Karpas-422 (cell line): ENCODE measurements at regions not wholly inside any gene's neighbourhood (a gene's known extent, or its start where the extent isn't known, plus 50 kb on each side); places are given as distances from the start of the nearest gene placed in this dataset.

Experiments used
- DNase-seq: peaks from one replicate; pipeline ENCODE4 v3.0.0-alpha.2; 2015
- H2AFZ ChIP-seq: fragments of 200-600 bp; sonication (generic); 2 replicates; pipeline ENCODE4 v1.6.1; 2014; ENCODE audit warnings: antibody characterized with exemption, low read length, mixed read lengths
- H3K27ac ChIP-seq: fragments of 200-600 bp; sonication (generic); 2 replicates; pipeline ENCODE4 v1.5.1; 2014; ENCODE audit warnings: mild to moderate bottlenecking, low read length, moderate library complexity
- H3K27me3 ChIP-seq: fragments of 200-600 bp; sonication (generic); 2 replicates; pipeline ENCODE4 v1.6.1; 2014; ENCODE audit warnings: low read length, mixed read lengths
- H3K36me3 ChIP-seq: fragments of 200-600 bp; sonication (generic); 2 replicates; pipeline ENCODE4 v1.6.1; 2014; ENCODE audit warnings: low read length, mixed read lengths; ENCODE audit not compliant: insufficient read depth
- H3K4me1 ChIP-seq: fragments of 200-600 bp; sonication (generic); 2 replicates; pipeline ENCODE4 v1.6.1; 2014; ENCODE audit warnings: mild to moderate bottlenecking, low read length, mixed read lengths
- H3K4me2 ChIP-seq: fragments of 200-600 bp; sonication (generic); 2 replicates; pipeline ENCODE4 v1.6.1; 2014; ENCODE audit warnings: low read length, low read depth, mild to moderate bottlenecking; ENCODE audit not compliant: poor library complexity, severe bottlenecking
- H3K4me3 ChIP-seq: fragments of 200-600 bp; sonication (generic); 2 replicates; pipeline ENCODE4 v1.5.1; 2014; ENCODE audit warnings: mild to moderate bottlenecking, antibody characterized with exemption, low read length, mixed read lengths
- H3K79me2 ChIP-seq: fragments of 200-600 bp; sonication (generic); 2 replicates; pipeline ENCODE4 v1.6.1; 2014; ENCODE audit warnings: mild to moderate bottlenecking, low read length, mixed read lengths
- H3K9ac ChIP-seq: fragments of 200-600 bp; sonication (generic); 2 replicates; pipeline ENCODE4 v1.6.0; 2014; ENCODE audit warnings: low read length
- H3K9me2 ChIP-seq: fragments of 200-600 bp; sonication (generic), shearing (Covaris generic); replicated peaks from 2 replicates; pipeline ENCODE4 v1.6.0; 2014; ENCODE audit warnings: mild to moderate bottlenecking, low read length, moderate library complexity; ENCODE audit not compliant: insufficient read depth
- H3K9me3 ChIP-seq: fragments of 300-700, 200-600 bp; sonication (generic); 2 replicates; pipeline ENCODE4 v1.6.1; 2014; ENCODE audit warnings: low read length, mixed read lengths
- H4K20me1 ChIP-seq: fragments of 200-600 bp; sonication (generic); 2 replicates; pipeline ENCODE4 v1.6.1; 2014; ENCODE audit warnings: mild to moderate bottlenecking, antibody characterized with exemption, low read length, low read depth; ENCODE audit not compliant: insufficient read depth

- H4K20me1 ChIP-seq, result no peaks in the 10 kb centered on the region
- no peak overlapping the region for H3K4me3 ChIP-seq
- H3K27me3 ChIP-seq, result no peaks in the 10 kb centered on the region
- H3K4me2 ChIP-seq, result no peak overlapping the region
- no peaks in the 10 kb centered on the region for H3K9me3 ChIP-seq
- no peak for DNase-seq
- H3K36me3 ChIP-seq, result no peaks in the 10 kb centered on the region
- no peaks in the 10 kb centered on the region for H3K79me2 ChIP-seq
- no peak overlapping the region for H2AFZ ChIP-seq
- no peaks in the 10 kb centered on the region for H3K9me2 ChIP-seq
- H3K9ac ChIP-seq, result no peak overlapping the region
- H3K4me1 ChIP-seq, result no peaks in the 10 kb centered on the region
- no peak overlapping the region for H3K27ac ChIP-seq
Observed at GRCh38 chr11:79536155-79536917, 95.5 kb upstream of the TENM4 start.

GRCh38 chr11:79535606-79536005 lies 94.8 kb upstream of the TENM4 start:
- no peaks in the 10 kb centered on the region for H3K36me3 ChIP-seq
- no peaks in the 10 kb centered on the region for H4K20me1 ChIP-seq
- H2AFZ ChIP-seq, result no peak overlapping the region
- no peak overlapping the region for H3K27ac ChIP-seq
- H3K9me2 ChIP-seq, result no peaks in the 10 kb centered on the region
- H3K4me1 ChIP-seq, result no peaks in the 10 kb centered on the region
- H3K4me3 ChIP-seq, result no peak overlapping the region
- no peak overlapping the region for H3K4me2 ChIP-seq
- H3K79me2 ChIP-seq, result no peaks in the 10 kb centered on the region
- H3K27me3 ChIP-seq, result no peaks in the 10 kb centered on the region
- no peak overlapping the region for H3K9ac ChIP-seq
- no peaks in the 10 kb centered on the region for H3K9me3 ChIP-seq
- no peak for DNase-seq

- Histone ChIP-seq H3K9ac (no peak overlapping the region), H3K79me2 (no peaks in the 10 kb centered on the region), H4K20me1 (no peaks in the 10 kb centered on the region), H3K4me2 (no peak overlapping the region), H3K27ac (no peak overlapping the region), H3K9me2 (no peaks in the 10 kb centered on the region), H2AFZ (no peak overlapping the region), H3K36me3 (no peaks in the 10 kb centered on the region), H3K4me3 (no peak overlapping the region), H3K4me1 (no peaks in the 10 kb centered on the region), H3K9me3 (no peaks in the 10 kb centered on the region), H3K27me3 (no peaks in the 10 kb centered on the region)
- no peak for DNase-seq
Observed at GRCh38 chr11:79525257-79525656, 84.4 kb upstream of the TENM4 start.

- H3K79me2 ChIP-seq, result no peaks in the 10 kb centered on the region
- H3K27me3 ChIP-seq, result no peaks in the 10 kb centered on the region
- DNase-seq, result no peak
- H3K36me3 ChIP-seq, result no peaks in the 10 kb centered on the region
- no peak overlapping the region for H3K9ac ChIP-seq
- no peaks in the 10 kb centered on the region for H3K4me1 ChIP-seq
- no peak overlapping the region for H3K27ac ChIP-seq
- H2AFZ ChIP-seq, result no peak overlapping the region
- H3K4me3 ChIP-seq, result no peak overlapping the region
- H3K9me2 ChIP-seq, result no peaks in the 10 kb centered on the region
- H4K20me1 ChIP-seq, result no peaks in the 10 kb centered on the region
- no peaks in the 10 kb centered on the region for H3K9me3 ChIP-seq
- H3K4me2 ChIP-seq, result no peak overlapping the region
Observed at GRCh38 chr11:79522626-79523025, 81.8 kb upstream of the TENM4 start.

GRCh38 chr11:79520086-79520485 lies 79.3 kb upstream of the TENM4 start:
- DNase-seq, result no peak
- no peak overlapping the region for H2AFZ ChIP-seq
- H3K79me2 ChIP-seq, result no peaks in the 10 kb centered on the region
- H3K27me3 ChIP-seq, result no peaks in the 10 kb centered on the region
- H3K36me3 ChIP-seq, result no peaks in the 10 kb centered on the region
- H3K4me2 ChIP-seq, result no peak overlapping the region
- no peaks in the 10 kb centered on the region for H3K9me2 ChIP-seq
- no peaks in the 10 kb centered on the region for H3K4me1 ChIP-seq
- H4K20me1 ChIP-seq, result no peaks in the 10 kb centered on the region
- H3K9me3 ChIP-seq, result no peaks in the 10 kb centered on the region
- H3K27ac ChIP-seq, result no peak overlapping the region
- H3K9ac ChIP-seq, result no peak overlapping the region
- no peak overlapping the region for H3K4me3 ChIP-seq

GRCh38 chr11:79515781-79516180 lies 75.0 kb upstream of the TENM4 start:
- H3K36me3 ChIP-seq, result no peaks in the 10 kb centered on the region
- no peaks in the 10 kb centered on the region for H3K9me3 ChIP-seq
- H3K27me3 ChIP-seq, result no peaks in the 10 kb centered on the region
- no peak for DNase-seq
- no peak overlapping the region for H3K9ac ChIP-seq
- H3K9me2 ChIP-seq, result no peaks in the 10 kb centered on the region
- no peak overlapping the region for H3K4me3 ChIP-seq
- no peaks in the 10 kb centered on the region for H3K79me2 ChIP-seq
- H4K20me1 ChIP-seq, result no peaks in the 10 kb centered on the region
- H3K4me2 ChIP-seq, result no peak overlapping the region
- no peak overlapping the region for H3K27ac ChIP-seq
- H3K4me1 ChIP-seq, result no peaks in the 10 kb centered on the region
- H2AFZ ChIP-seq, result no peak overlapping the region

- Histone ChIP-seq H4K20me1 (no peaks in the 10 kb centered on the region), H3K4me1 (no peaks in the 10 kb centered on the region), H3K4me3 (no peak overlapping the region), H3K27me3 (no peaks in the 10 kb centered on the region), H3K4me2 (no peak overlapping the region), H2AFZ (no peak overlapping the region), H3K9me2 (no peaks in the 10 kb centered on the region), H3K27ac (no peak overlapping the region), H3K9me3 (no peaks in the 10 kb centered on the region), H3K9ac (no peak overlapping the region), H3K79me2 (no peaks in the 10 kb centered on the region), H3K36me3 (no peaks in the 10 kb centered on the region)
- no peak for DNase-seq
Observed at GRCh38 chr11:79514695-79515094, 73.9 kb upstream of the TENM4 start.

GRCh38 chr11:79514290-79514689 lies 73.5 kb upstream of the TENM4 start:
- no peak overlapping the region for H2AFZ ChIP-seq
- no peak overlapping the region for H3K9ac ChIP-seq
- H3K4me1 ChIP-seq, result no peaks in the 10 kb centered on the region
- no peaks in the 10 kb centered on the region for H3K27me3 ChIP-seq
- no peak for DNase-seq
- no peaks in the 10 kb centered on the region for H3K79me2 ChIP-seq
- H4K20me1 ChIP-seq, result no peaks in the 10 kb centered on the region
- H3K27ac ChIP-seq, result no peak overlapping the region
- H3K9me2 ChIP-seq, result no peaks in the 10 kb centered on the region
- no peaks in the 10 kb centered on the region for H3K9me3 ChIP-seq
- no peak overlapping the region for H3K4me3 ChIP-seq
- H3K36me3 ChIP-seq, result no peaks in the 10 kb centered on the region
- no peak overlapping the region for H3K4me2 ChIP-seq
